T-cell (primary cell): ENCODE measurements at regions not wholly inside any gene's neighbourhood (a gene's known extent, or its start where the extent isn't known, plus 50 kb on each side); places are given as distances from the start of the nearest gene placed in this dataset.

Source experiments
- ATAC-seq, 4 experiments: fragments of 200-7000 bp in 3 of 4; fragments of 150-1000 bp in 1 of 4; cut with Tn5 transposase; replicated peaks in 1 of 4; 1 replicate in 3 of 4; 2 replicates in 1 of 4; pipeline ENCODE4 v1.10.0; 2021; ENCODE audit warnings: moderate library complexity in 3 of 4, mild to moderate bottlenecking in 2 of 4, moderate number of reproducible peaks in 1 of 4
- CTCF ChIA-PET, 2 donors: fragments of 300-600 bp; sonication (Branson Sonifier 250); formaldehyde crosslinking; loops; one replicate each; lab custom pipeline; 2022; ENCODE audit warnings: antibody characterized with exemption in 2 of 2; lab: Charles Lee
- POLR2A ChIA-PET, 2 donors: fragments of 300-600 bp; sonication (Branson Sonifier 250); formaldehyde crosslinking; loops; one replicate each; lab custom pipeline; 2022; ENCODE audit warnings: antibody characterized with exemption in 2 of 2; lab: Charles Lee
- DNase-seq, 35 experiments: peaks; one replicate each; pipeline versions ENCODE4 v3.0.0 to v3.0.0-alpha.2; 2013 to 2023
- H3K27ac ChIP-seq: one replicate; pipeline ENCODE4 v1.5.1; 2013; ENCODE audit warnings: low read length
- H3K27me3 ChIP-seq, 2 experiments: replicated peaks in 1 of 2; 1 replicate in 1 of 2; 2 replicates in 1 of 2; pipeline versions ENCODE4 v1.6.1 to v1.7.0; 2013; ENCODE audit warnings: low read length in 1 of 2, mixed read lengths in 1 of 2; ENCODE audit not compliant: control insufficient read depth in 2 of 2, insufficient read depth in 2 of 2; ENCODE audit errors: extremely low read depth in 1 of 2
- H3K36me3 ChIP-seq, 2 donors: 1 replicate in 1 of 2; 2 replicates in 1 of 2; pipeline versions ENCODE4 v1.6.1 to v1.7.0; 2013; ENCODE audit warnings: low read length in 1 of 2; ENCODE audit not compliant: control insufficient read depth in 2 of 2, insufficient read depth in 1 of 2; ENCODE audit errors: extremely low read depth in 1 of 2
- H3K4me1 ChIP-seq, 2 experiments: 1 replicate in 1 of 2; 2 replicates in 1 of 2; pipeline versions ENCODE4 v1.6.1 to v1.7.0; 2013; ENCODE audit warnings: low read length in 2 of 2, mixed read lengths in 1 of 2; ENCODE audit not compliant: insufficient read depth in 2 of 2, control insufficient read depth in 1 of 2; ENCODE audit errors: extremely low read depth in 1 of 2
- H3K4me3 ChIP-seq, 2 donors: 1 replicate in 1 of 2; 2 replicates in 1 of 2; pipeline versions ENCODE4 v1.5.1 to v1.7.0; 2013; ENCODE audit warnings: mild to moderate bottlenecking in 2 of 2, low read length in 1 of 2, moderate library complexity in 1 of 2; ENCODE audit not compliant: control insufficient read depth in 1 of 2; ENCODE audit errors: extremely low read depth in 1 of 2
- H3K9me3 ChIP-seq: 2 replicates; pipeline ENCODE4 v1.7.0; 2013
- H3K27ac Mint-ChIP-seq, 2 donors: one replicate each; pipeline ENCODE4 v1.8.0; 2020 to 2021; ENCODE audit warnings: mild to moderate bottlenecking in 2 of 2, mixed read lengths in 2 of 2
- H3K27me3 Mint-ChIP-seq, 2 donors: one replicate each; pipeline ENCODE4 v1.8.0; 2021 to 2022; ENCODE audit warnings: mixed read lengths in 2 of 2
- H3K36me3 Mint-ChIP-seq: one replicate; pipeline ENCODE4 v1.8.0; 2021; ENCODE audit warnings: mixed read lengths
- H3K4me1 Mint-ChIP-seq, 3 donors: one replicate each; pipeline ENCODE4 v1.8.0; 2020 to 2022; ENCODE audit warnings: mixed read lengths in 3 of 3, mild to moderate bottlenecking in 1 of 3
- H3K4me3 Mint-ChIP-seq, 3 donors: one replicate each; pipeline ENCODE4 v1.8.0; 2020 to 2022; ENCODE audit warnings: mild to moderate bottlenecking in 3 of 3, mixed read lengths in 3 of 3, moderate library complexity in 3 of 3
- H3K9me3 Mint-ChIP-seq, 3 donors: one replicate each; pipeline ENCODE4 v1.8.0; 2020 to 2022; ENCODE audit warnings: mixed read lengths in 3 of 3
- WGBS: methylation state at CpG from one replicate; pipeline ENCODE4 v1.1.5; 2013; ENCODE audit warnings: missing lambda C conversion rate; ENCODE audit not compliant: insufficient coverage; 5-methylcytosine and 5-hydroxymethylcytosine counted together

DNA sequence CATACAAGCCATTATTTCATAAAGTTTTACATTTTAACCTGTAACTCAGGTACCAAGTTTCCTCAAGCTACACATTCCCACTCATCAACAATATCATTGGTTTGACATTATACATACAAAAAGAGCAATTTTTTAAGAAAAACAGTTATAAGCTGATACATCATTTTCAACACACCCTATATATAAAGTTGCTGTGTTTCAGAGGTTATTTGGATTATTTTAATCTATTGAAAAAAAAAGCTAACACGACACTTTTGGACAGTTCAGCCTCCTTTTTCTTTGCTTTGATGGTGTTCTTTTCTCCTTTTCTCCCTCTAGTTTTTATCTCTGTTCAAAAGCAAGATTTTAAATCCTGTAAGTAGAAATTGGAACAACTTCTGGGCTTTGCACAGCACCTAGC lies 175.9 kb upstream of the CREB1 start:
- no CpG with 5 or more reads among the region's 1 CpG for WGBS
- Histone ChIP-seq H3K4me3 (no peak overlapping the region), H3K4me1 (peaks cover 2% of the 10 kb centered on the region in 2 experiments), H3K27ac (no peak overlapping the region), H3K36me3 (no peaks in the 10 kb centered on the region), H3K27me3 (no peaks in the 10 kb centered on the region), H3K9me3 (no peaks in the 10 kb centered on the region)
- Mint-ChIP-seq H3K9me3 (no peaks in the 10 kb centered on the region), H3K27ac (no peak overlapping the region), H3K36me3 (no peaks in the 10 kb centered on the region), H3K4me3 (no peak overlapping the region), H3K27me3 (no peaks in the 10 kb centered on the region), H3K4me1 (peaks cover 7 to 9% (median 9%) of the 10 kb centered on the region in 3 donors)
- POLR2A ChIA-PET, result interaction anchor here in 1 of 2 donors (0.5 kb wide), 1 partner anchor 59 kb away, joined by 3 read pairs; no protein-coding TSS in a partner anchor
- CTCF ChIA-PET, result no interaction called here
- DNase-seq (no peak), ATAC-seq (no peak)

DNA sequence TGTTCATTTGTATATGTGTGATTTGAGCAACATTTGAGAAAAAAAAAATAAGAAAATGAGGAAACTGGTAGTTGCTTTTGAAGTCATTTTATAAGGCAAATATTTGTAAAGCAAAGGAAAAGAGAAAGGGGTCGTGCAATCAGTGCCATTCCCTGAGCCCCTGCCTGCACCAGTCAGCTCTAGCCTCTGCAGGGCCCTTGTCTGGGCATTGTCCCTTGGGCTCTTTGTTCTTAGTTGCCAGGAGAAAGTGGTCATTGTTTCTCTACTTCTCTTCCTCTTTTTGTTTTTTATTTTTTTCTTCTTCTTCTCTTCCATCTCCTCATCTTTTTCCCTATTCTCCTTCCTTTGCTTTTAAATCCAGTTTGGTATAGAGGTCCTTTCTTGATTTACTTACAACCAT lies 175.3 kb upstream of the CREB1 start:
- Mint-ChIP-seq H3K27me3 (no peaks in the 10 kb centered on the region), H3K9me3 (no peaks in the 10 kb centered on the region), H3K4me3 (no peak overlapping the region), H3K36me3 (no peaks in the 10 kb centered on the region), H3K4me1 (peaks cover 7 to 9% (median 9%) of the 10 kb centered on the region in 3 donors), H3K27ac (no peak overlapping the region)
- Histone ChIP-seq H3K36me3 (no peaks in the 10 kb centered on the region), H3K27ac (no peak overlapping the region), H3K9me3 (no peaks in the 10 kb centered on the region), H3K4me3 (no peak overlapping the region), H3K4me1 (peaks cover 2% of the 10 kb centered on the region in 2 experiments), H3K27me3 (no peaks in the 10 kb centered on the region)
- no peak for ATAC-seq
- POLR2A ChIA-PET, result no interaction called here
- no CpG with 5 or more reads among the region's 1 CpG for WGBS
- DNase-seq, result no peak
- CTCF ChIA-PET, result interaction anchor here in 1 of 2 donors (1.0 kb wide), 1 partner anchor 554 kb away, joined by 4 read pairs; no protein-coding TSS in a partner anchor

GRCh38 chr2:207356567-207356966 lies 173.2 kb upstream of the CREB1 start:
- no peak overlapping the region for H3K27ac ChIP-seq
- peaks cover 2% of the 10 kb centered on the region in 2 experiments for H3K4me1 ChIP-seq
- H3K36me3 ChIP-seq, result no peaks in the 10 kb centered on the region
- DNase-seq, result no peak
- H3K27me3 ChIP-seq, result no peaks in the 10 kb centered on the region
- H3K4me3 ChIP-seq, result no peak overlapping the region
- no CpG with 5 or more reads among the region's 1 CpG for WGBS
- ChIA-PET CTCF (no interaction called here), POLR2A (no interaction called here)
- no peaks in the 10 kb centered on the region for H3K9me3 ChIP-seq
- Mint-ChIP-seq H3K27ac (no peak overlapping the region), H3K4me3 (no peak overlapping the region), H3K9me3 (no peaks in the 10 kb centered on the region), H3K27me3 (no peaks in the 10 kb centered on the region), H3K36me3 (no peaks in the 10 kb centered on the region), H3K4me1 (peaks cover 7 to 9% (median 9%) of the 10 kb centered on the region in 3 donors)
- ATAC-seq, result no peak

DNA sequence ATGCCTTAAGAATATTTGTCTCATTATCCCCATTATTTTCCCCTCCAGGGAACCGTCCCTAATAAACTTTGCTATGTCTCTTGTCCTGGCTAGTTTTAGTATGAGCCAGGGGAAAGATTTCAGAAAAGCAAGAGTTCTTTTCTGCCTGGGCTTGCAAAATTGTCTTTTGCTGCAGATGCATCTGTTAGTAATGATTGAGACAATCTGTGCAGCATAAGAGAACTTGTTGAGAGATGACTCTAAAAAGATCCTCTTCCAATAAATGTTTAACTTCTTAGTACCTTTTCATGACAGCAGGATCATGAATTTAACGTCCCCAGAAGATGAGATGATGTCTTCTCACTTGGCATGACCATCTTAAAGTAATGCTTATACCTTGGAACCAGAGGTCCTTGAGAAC lies 172.5 kb upstream of the CREB1 start:
- H3K4me3 ChIP-seq, result no peak overlapping the region
- no peak for DNase-seq
- ChIA-PET CTCF (no interaction called here), POLR2A (no interaction called here)
- no peak overlapping the region for H3K27ac Mint-ChIP-seq
- H3K9me3 ChIP-seq, result no peaks in the 10 kb centered on the region
- H3K27me3 ChIP-seq, result no peaks in the 10 kb centered on the region
- no peaks in the 10 kb centered on the region for H3K36me3 Mint-ChIP-seq
- no peak for ATAC-seq
- peaks cover 7 to 9% (median 9%) of the 10 kb centered on the region in 3 donors for H3K4me1 Mint-ChIP-seq
- no peak overlapping the region for H3K4me3 Mint-ChIP-seq
- H3K4me1 ChIP-seq, result peaks cover 2% of the 10 kb centered on the region in 2 experiments
- H3K9me3 Mint-ChIP-seq, result no peaks in the 10 kb centered on the region
- no peak overlapping the region for H3K27ac ChIP-seq
- H3K36me3 ChIP-seq, result no peaks in the 10 kb centered on the region
- 20% methylated on average over 1 of the region's 2 CpGs for WGBS
- H3K27me3 Mint-ChIP-seq, result no peaks in the 10 kb centered on the region

DNA sequence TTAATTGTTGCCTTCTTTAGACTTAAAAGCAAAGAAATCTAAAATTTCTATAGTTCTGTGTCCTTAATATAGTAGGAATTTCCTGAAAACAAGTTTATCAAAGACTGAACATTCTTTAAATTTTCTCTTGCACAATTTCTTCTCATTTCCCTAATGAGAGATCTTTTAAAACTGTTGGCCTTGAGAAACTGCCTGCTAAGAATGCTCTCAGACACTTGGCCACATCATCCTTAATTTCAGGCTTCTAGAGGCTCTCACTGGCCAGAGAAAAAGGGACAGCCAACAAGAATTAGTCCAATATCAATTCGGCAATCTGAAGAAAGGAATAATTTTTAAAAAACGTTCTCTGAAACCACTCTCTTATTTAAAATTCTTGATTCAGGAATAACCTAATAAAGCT lies 167.0 kb upstream of the CREB1 start:
- H3K9me3 ChIP-seq, result no peaks in the 10 kb centered on the region
- CTCF ChIA-PET, result no interaction called here
- DNase-seq (no peak), ATAC-seq (no peak)
- H3K36me3 ChIP-seq, result no peaks in the 10 kb centered on the region
- no peaks in the 10 kb centered on the region for H3K4me1 Mint-ChIP-seq
- POLR2A ChIA-PET, result no interaction called here
- no peak overlapping the region for H3K27ac ChIP-seq
- no peaks in the 10 kb centered on the region for H3K36me3 Mint-ChIP-seq
- no peaks in the 10 kb centered on the region for H3K27me3 ChIP-seq
- no peak overlapping the region for H3K4me3 ChIP-seq
- H3K27me3 Mint-ChIP-seq, result no peaks in the 10 kb centered on the region
- H3K9me3 Mint-ChIP-seq, result no peaks in the 10 kb centered on the region
- H3K27ac Mint-ChIP-seq, result no peak overlapping the region
- H3K4me3 Mint-ChIP-seq, result no peak overlapping the region
- whole genome bisulfite sequencing, result no CpG with 5 or more reads among the region's 2 CpGs
- H3K4me1 ChIP-seq, result no peaks in the 10 kb centered on the region

- Histone ChIP-seq H3K9me3 (no peaks in the 10 kb centered on the region), H3K4me3 (no peak overlapping the region), H3K27me3 (no peaks in the 10 kb centered on the region), H3K27ac (no peak overlapping the region), H3K4me1 (no peaks in the 10 kb centered on the region), H3K36me3 (no peaks in the 10 kb centered on the region)
- Mint-ChIP-seq H3K36me3 (no peaks in the 10 kb centered on the region), H3K4me3 (no peak overlapping the region), H3K27me3 (no peaks in the 10 kb centered on the region), H3K27ac (no peak overlapping the region), H3K9me3 (no peaks in the 10 kb centered on the region), H3K4me1 (no peaks in the 10 kb centered on the region)
- ChIA-PET POLR2A (no interaction called here), CTCF (no interaction called here)
- WGBS, result no CpG with 5 or more reads among the region's 1 CpG
- ATAC-seq (no peak), DNase-seq (no peak)
Observed at GRCh38 chr2:207363761-207364290, 165.9 kb upstream of the CREB1 start.

- H3K27me3 Mint-ChIP-seq, result no peaks in the 10 kb centered on the region
- H3K36me3 Mint-ChIP-seq, result peaks cover 3% of the 10 kb centered on the region
- POLR2A ChIA-PET, result no interaction called here
- DNase-seq (no peak), ATAC-seq (no peak)
- Histone ChIP-seq H3K9me3 (no peaks in the 10 kb centered on the region), H3K4me3 (no peak overlapping the region), H3K27me3 (no peaks in the 10 kb centered on the region), H3K27ac (no peak overlapping the region), H3K4me1 (no peaks in the 10 kb centered on the region), H3K36me3 (no peaks in the 10 kb centered on the region)
- no peak overlapping the region for H3K27ac Mint-ChIP-seq
- no peaks in the 10 kb centered on the region for H3K4me1 Mint-ChIP-seq
- H3K4me3 Mint-ChIP-seq, result no peak overlapping the region
- WGBS, result 80% methylated on average over 1 of the region's 1 CpG
- CTCF ChIA-PET, result no interaction called here
- peaks cover 0 to 18% (median 6%) of the 10 kb centered on the region in 3 donors for H3K9me3 Mint-ChIP-seq
Observed at GRCh38 chr2:207370646-207371045, 159.1 kb upstream of the CREB1 start.
